AG20443 (cell line): ENCODE measurements at regions not wholly inside any gene's neighbourhood (a gene's known extent, or its start where the extent isn't known, plus 50 kb on each side); places are given as distances from the start of the nearest gene placed in this dataset.
"Not testable (repeated sequence)": the region's sequence is repeated elsewhere in the genome, so short reads cannot be mapped to it uniquely, and the experiment has no call there.

Experiments
- DNase-seq: peaks from one replicate; pipeline ENCODE4 v3.0.0; 2012; ENCODE audit warnings: low spot score, mixed read lengths

GRCh38 chr9:1554081-1555035 lies 460.8 kb upstream of the SMARCA2 start:
- DNase-seq, result no peak

GRCh38 chr9:1558666-1559065 lies 456.5 kb upstream of the SMARCA2 start:
- not testable (repeated sequence) for DNase-seq

- DNase-seq, result no peak
Observed at GRCh38 chr9:1575939-1576338, 439.2 kb upstream of the SMARCA2 start.

GRCh38 chr9:1580215-1580614 lies 434.9 kb upstream of the SMARCA2 start:
- DNase-seq, result no peak

GRCh38 chr9:1581926-1582325 lies 433.2 kb upstream of the SMARCA2 start:
- DNase-seq, result no peak

GRCh38 chr9:1591310-1591709 lies 423.8 kb upstream of the SMARCA2 start:
- DNase-seq, result no peak

GRCh38 chr9:1598270-1598669 lies 416.9 kb upstream of the SMARCA2 start:
- DNase-seq, result no peak

GRCh38 chr9:1599961-1600360 lies 415.2 kb upstream of the SMARCA2 start:
- no peak for DNase-seq

- peak; percentile 13 for DNase-seq
Observed at GRCh38 chr9:1604942-1605560, 410.1 kb upstream of the SMARCA2 start.

- no peak for DNase-seq
Observed at GRCh38 chr9:1606253-1606652, 408.9 kb upstream of the SMARCA2 start.

- DNase-seq, result no peak
Observed at GRCh38 chr9:1612886-1613285, 402.3 kb upstream of the SMARCA2 start.

- DNase-seq, result no peak
Observed at GRCh38 chr9:1617419-1617818, 397.7 kb upstream of the SMARCA2 start.

- peak; percentile 17 for DNase-seq
Observed at GRCh38 chr9:1619915-1620710, 395.0 kb upstream of the SMARCA2 start.

- DNase-seq, result no peak
Observed at GRCh38 chr9:1637401-1637800, 377.7 kb upstream of the SMARCA2 start.

- DNase-seq, result no peak
Observed at GRCh38 chr9:1639166-1639565, 376.0 kb upstream of the SMARCA2 start.

GRCh38 chr9:1647776-1648175 lies 367.4 kb upstream of the SMARCA2 start:
- DNase-seq, result peak; percentile 9

- no peak for DNase-seq
Observed at GRCh38 chr9:1653282-1653681, 361.9 kb upstream of the SMARCA2 start.

- DNase-seq, result no peak
Observed at GRCh38 chr9:1658661-1659362, 356.3 kb upstream of the SMARCA2 start.

GRCh38 chr9:1659363-1659690 lies 355.8 kb upstream of the SMARCA2 start:
- DNase-seq, result no peak

GRCh38 chr9:1668441-1668840 lies 346.7 kb upstream of the SMARCA2 start:
- no peak for DNase-seq

- DNase-seq, result no peak
Observed at GRCh38 chr9:1673300-1673699, 341.8 kb upstream of the SMARCA2 start.

- no peak for DNase-seq
Observed at GRCh38 chr9:1676771-1677170, 338.4 kb upstream of the SMARCA2 start.
